HG03571 (cell line): ENCODE measurements at regions not wholly inside any gene's neighbourhood (a gene's known extent, or its start where the extent isn't known, plus 50 kb on each side); places are given as distances from the start of the nearest gene placed in this dataset.
A peak's percentile ranks its signal among the peaks of the same experiment; 100 is the strongest.

Experiments used
- ATAC-seq: cut with Tn5 transposase; IDR thresholded peaks from one replicate; pipeline ENCODE4 v1.9.1; 2021; ENCODE audit not compliant: unreplicated experiment

DNA sequence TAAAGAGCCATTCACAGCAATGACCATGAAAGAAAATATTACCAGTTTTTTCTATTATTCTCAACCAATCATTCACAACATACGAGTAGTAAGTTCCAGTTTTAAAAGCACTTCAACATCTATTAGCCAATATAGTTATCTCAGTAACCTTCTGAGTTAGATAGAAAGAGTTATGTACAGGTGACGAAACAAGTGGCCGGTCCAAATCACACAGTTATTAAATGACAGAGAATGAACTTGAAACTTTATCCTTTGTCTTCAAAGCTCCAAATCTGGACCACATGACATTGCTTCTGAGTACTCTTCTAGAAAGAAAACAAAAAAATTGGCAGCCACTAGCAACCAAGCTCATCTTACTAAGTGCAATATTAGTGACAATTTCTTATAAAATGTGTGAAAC lies 393.8 kb downstream of the OMA1 start:
- no peak for ATAC-seq

DNA sequence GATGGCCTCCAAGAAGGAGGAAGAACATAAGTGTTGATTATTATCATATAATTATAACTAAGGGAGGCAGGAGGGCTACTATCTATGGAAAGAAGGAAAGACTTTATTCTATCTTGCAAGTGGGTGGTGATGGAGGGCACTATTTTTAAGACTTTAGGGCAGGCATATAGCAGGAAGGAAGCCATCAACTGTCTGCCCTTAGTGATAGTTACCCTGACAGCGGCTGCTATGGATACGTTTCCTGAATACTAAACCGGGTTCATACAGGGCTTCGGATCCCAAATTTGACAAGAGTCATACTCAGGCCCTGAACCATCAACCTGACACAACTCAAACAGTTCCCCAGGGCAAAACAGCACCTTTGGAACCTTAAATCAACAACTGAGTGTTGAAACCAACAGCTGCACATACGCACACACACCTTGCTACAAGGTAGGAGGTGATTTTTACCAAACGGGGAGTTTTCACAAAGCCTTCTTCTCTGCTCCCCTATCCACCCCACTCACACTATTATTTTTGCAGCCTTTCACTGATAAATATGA lies 397.2 kb downstream of the OMA1 start:
- ATAC-seq = no peak

DNA sequence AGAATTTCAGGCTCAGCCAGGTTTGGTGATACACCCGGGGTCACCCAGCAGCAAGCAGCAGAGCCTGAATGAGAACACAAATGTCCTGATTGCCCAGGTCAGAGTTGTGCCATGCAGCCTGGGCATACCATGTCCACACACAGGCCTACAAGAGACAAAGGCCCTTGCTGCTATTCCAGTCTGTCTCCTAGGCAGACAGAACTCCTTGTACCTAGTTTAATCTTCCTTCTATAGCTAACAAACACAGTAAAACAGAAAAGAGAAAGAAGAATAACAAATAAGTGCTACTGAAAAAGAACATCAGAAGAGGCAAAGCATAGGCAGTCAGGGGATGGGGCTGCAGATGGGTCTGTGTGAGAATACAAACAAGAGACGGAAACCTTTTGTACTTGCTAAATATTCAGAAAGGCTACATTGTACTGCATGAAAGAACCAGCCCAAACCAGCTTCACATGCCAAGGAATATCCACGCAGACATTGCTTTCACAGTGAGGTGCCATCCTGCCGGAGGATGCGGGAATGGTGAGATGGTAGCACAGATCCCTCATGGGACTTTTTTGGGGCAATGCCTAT lies 401.7 kb downstream of the OMA1 start:
- ATAC-seq = no peak

DNA sequence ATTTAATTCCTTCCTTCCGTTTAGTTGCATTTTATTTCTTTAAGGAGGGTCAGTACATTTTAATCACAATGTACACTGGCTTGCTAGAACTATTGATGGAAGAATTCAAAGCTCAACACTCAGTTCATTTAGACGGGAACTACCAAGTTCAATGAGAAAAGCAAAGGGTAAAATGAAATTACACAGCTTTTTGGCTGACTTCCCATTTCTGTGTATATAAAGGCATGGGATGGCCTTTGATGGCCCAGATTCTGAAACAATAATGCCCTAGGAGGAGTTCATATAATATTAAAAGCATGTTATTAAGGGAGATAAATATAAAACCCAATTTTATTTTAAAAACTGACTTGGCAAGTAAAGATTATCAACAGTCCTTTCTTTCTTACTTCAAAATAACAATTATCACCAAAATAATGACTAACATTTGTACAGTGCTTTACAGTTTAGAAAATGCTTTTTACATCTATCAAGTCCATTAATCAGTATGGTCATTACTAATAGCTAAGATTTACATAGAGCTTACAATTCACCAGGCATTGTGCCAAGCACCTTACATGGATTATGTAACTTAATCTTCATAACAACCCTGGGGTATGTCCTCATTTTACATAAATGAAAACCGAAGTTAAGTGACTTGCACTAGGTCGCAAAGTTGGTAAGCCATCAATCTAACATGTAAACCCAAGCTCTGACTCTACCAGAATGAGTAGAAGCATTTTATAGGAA lies 402.4 kb downstream of the OMA1 start:
- ATAC-seq = no peak

DNA sequence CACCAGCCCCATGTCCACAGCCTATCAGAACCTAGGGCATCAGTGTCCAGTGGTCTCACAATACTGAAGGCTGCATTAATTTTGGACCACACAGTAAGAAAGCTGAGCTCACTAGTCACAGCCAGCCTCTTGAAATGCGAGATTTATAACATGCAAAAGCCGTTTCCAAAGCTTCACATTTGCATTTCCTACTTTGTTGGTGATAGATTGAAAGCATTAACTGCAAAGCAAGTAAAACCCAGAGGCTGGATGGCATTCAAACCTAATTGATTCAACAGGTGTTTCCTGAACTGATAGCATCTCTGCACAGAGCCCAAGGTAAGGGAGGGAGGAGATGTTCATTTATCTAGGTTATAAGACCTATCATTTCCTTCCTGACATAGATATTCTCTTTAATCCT lies 410.1 kb downstream of the OMA1 start:
- ATAC-seq = no peak

DNA sequence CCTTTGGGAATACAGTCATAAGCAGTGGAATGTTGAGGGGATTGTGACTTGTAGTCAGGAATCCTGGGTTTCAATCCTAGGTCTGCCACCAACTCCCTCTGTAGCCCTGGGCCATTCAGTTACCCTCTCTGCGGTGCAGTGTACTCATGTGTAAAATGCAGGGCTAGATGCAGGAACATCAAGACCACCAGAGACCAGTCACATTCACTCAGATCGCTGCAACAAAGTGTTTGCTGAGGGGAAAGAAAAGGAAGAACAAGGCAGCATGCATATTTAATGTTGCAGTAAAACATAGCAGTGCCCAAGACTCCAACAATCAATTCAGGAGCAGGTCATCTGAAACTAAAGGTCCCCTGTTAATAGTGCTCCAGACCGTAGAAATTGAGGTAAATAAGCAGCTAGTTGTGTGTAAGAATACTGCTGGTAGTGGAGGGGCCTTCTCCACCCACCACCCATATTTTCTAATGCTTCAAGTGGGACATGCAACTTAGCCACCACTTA lies 410.7 kb downstream of the OMA1 start:
- ATAC-seq = no peak

DNA sequence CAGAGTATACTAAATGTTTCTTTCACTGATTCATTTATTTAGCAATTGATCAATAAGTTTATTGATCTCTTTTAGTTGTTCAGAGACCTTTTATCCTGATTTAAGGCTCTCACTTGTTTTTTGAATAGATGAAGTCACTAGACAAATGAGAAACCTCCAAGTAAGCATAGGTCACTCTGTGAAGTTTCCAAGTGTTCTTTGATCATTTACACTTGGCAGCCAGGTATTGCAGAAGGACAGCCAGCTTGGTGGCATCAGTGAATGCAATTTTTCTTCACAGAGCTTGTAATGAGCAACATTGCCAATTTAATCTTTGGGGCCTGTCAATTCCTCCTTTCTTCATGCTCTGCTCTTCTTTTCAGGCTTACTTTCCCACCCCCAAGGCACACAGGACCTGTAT lies 413.0 kb downstream of the OMA1 start:
- ATAC-seq = no peak

DNA sequence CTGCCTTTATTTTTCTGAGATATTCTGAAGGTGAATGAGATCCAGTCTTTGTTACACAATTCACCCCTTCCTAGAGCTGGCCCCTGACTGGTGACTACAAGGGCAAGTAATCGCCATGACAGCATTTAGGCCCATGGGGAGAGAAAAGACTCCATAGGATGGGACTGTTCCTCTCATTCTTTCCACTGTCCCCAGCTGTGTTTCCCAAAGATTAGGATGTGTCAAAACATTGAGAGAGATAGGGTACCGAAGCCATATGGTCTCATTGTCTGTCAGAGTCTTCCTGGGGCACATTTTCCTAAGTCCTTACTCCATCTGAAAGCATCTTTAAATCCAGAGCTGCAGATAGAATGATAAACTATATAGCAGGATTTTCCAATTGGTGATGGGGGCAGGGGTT lies 423.5 kb downstream of the OMA1 start:
- ATAC-seq = no peak

DNA sequence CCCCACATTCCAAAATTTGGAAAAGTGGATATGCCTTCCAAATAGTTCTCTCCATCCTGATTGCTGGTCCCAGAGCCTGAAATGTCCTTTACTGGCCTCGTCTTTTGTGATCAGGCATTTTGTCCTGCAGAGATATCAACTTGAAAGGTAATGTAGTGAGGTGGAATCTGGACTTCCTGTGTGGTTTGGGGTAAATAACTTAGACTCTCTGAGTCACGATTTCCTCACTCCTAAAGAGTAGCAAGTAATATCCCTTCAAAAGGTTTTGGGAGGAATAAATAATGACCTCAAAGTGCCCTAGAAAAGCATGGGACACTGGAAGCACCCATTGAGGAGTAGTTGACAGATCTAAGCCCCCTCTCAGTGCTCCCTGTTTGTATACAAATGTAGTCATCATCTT lies 426.6 kb downstream of the OMA1 start:
- no peak for ATAC-seq

DNA sequence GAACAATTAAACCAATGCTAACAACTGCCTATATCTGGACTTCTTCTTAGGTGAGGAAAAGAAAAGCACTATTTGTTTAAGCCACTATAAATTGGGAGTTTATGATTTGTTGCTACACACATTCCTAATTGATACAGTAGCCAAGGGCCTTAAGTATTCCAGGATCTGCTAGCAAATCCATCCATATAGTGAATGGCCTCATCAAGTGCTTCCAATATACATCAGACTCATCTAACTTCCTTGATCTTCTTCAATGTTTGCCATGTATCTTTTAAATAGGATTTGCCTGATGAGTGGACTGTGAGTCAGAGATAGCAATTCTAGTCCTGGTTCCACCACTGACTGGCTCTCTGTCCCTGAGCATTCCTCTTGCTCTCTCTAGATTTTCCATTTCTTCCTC lies 430.2 kb downstream of the OMA1 start:
- ATAC-seq = no peak

DNA sequence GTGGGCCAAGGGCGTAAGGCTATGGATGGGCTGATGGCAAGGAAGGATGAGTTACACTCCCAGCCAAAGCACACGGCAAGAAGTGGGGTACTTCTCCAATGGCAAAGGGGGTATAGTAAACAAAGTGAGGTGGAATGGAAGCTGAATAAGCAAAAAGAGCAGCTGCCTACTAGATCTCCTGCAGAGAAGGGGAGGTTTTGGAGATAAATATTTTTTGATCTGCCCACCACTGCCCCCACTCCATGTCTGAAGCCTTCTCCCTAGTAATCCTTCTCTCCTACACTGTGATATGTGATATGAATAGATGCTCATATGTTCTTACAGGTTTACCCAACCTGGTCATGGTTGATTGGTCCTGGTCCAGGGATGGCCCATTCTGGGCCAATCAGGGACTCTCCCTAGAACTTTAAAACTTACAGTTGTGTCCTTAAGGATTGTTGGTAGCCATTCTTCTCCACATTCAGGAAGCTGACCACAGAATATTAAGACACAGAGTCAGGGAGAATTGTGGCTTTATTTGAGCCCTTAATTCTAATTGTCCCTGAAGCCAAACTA lies 436.8 kb downstream of the OMA1 start:
- no peak for ATAC-seq

DNA sequence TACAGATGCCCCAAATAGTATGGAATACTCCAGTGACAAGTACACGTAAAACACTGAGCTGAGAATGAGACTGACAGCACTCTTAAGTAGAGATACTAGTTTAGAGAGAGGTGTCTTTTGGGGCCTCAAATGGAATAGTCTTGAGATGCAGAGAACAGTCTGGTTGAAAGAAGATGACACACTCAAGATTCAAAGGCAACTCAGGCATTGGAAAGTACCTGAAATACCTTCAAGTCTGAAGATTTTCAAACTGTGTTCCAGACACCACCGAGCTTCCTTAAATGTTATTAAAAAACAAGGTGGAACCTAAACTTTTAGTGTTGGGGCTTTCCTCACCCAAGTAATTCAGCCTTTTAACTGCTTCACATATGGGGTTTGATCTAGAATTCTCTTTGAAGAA lies 437.7 kb downstream of the OMA1 start:
- no peak for ATAC-seq

DNA sequence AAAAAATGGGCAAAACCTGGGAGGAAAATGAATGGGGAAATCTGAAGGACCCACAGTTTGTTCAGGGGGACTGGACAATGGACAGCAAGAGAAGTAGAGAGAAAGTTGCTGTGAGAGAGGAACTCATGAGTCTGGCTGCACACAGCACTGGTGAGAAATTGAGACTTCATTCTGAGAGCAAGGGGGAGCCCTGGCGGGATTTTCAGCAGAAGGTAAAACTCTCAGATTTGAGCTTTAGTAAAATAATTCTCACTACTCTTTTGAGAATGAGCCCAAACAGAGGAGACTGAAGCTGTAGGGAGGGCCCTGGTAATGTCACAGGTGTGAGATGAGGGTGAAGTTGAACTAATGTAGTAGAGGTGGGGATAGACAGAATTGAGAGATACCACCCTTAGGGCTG lies 438.6 kb downstream of the OMA1 start:
- ATAC-seq = no peak

DNA sequence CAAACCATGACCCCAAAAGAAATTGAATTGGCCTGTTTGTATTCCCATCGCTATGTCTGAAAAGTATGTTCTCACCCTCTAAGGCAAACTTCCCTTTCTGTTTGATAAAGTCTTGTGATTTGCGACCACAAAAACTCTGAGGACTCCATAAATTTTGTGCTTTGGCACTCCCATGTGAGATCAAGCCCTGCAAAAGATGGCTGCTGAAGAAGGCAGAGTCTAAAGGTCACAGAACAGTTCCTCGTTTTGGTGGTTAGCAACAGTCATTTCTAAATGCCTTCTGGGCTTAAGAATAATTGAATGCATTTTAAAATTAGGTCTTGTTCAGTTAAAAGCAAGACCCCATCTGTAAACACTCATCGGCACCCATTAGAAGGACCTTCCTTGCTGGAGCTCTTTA lies 441.6 kb downstream of the OMA1 start:
- ATAC-seq = peak; percentile 83

DNA sequence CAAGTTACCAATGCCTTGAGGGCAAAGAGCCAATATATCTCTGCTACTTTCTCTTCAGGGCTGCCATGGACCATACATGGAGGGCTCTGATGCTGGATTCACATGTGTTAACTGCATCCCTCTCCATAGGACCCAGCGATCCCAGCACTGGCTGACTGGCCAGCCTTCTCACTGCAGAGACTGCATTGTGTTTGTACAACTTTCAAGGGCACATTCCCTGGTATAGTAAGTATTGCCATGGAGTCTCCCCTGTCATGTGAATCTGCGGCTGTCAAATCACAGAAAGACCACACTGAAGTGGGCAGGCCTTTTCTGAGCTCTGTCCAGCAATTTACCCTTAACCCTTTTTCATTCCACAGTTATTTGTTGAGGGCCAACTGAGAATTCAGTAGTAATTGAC lies 449.8 kb downstream of the OMA1 start:
- ATAC-seq = no peak

DNA sequence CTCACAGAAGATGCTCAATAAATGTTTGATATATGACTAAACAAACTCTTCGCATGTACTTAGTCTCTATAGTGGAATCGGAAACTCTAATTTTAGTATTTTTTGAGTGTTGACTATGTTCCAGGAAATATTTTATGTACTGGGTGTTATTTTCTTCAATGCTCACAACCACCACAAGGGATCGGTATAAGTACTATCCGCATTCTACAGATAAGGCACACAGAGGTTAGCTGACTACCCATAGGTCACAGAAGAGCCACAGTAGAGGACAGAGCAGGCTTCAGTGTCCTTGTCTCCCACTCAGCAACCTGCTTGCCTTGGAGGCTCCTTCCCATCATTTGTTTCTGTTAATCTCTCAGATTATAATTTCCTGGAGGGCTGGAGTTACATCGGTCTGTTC lies 451.3 kb downstream of the OMA1 start:
- ATAC-seq = no peak

DNA sequence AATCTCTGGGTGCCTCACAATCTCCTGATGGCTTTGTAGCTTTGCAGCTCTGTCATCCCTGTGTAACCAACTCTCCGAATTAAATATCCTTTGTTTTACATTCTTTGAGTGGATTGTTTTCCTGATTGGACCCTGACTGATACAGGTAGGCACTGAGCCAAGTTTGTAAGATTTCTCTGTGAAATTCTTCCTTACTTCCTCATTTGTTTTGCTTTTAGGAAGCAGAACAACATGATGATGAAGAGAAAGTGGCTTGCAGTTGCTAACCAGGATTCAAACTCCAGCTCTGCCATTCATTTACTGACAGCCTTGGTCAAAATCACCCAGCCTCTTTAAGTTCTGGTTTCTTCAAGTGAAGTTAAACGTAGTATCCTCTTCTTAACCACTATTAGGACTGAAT lies 452.3 kb downstream of the OMA1 start:
- no peak for ATAC-seq

DNA sequence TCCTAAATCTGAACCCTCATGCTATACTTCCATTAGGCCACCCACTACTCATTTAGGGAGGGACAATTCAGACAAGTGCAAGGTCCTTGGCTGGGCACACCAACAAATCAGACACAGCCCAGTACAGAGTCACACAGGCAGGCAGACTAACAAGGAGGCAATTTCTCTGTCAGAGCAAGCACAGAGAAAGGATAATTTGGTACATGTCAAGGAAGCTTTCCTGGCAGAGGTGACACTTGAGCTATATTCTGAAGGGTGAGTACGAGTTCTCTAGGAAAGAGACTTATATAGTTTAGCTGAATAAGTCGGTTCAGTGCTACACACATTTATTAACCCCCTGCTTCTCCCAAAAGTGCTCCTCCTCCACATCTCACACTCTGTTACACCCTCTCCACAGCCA lies 455.9 kb downstream of the OMA1 start:
- no peak for ATAC-seq

DNA sequence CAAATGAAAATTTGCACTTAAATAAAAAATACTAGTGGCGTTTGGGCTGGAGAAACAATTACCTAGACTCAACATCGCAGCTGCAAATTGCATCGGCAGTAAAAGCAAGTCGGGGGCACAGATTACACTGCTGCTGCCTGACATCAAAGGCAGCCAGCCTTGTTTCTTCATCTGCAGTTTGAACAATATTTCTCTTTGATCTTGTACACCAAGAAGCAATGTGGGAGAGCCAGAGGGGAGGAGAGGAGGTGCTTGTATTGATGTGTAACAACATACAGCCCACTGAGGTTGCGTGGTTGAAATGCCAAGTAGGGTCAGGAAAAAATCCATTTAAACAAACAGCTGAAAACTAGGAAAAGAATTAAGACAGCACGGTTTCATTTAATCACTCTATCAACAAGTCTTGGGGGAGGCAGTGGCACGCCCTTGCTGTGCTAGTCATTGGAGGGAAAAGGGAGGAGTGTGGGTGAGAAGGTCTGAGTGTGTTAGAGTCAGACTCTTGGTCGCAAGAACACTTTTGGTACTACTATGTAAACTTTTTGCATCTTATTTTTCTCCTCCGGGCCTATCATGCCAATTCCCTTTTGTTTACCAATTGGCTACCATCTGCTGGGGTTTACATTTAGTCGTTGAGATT lies 456.5 kb downstream of the OMA1 start:
- no peak for ATAC-seq

DNA sequence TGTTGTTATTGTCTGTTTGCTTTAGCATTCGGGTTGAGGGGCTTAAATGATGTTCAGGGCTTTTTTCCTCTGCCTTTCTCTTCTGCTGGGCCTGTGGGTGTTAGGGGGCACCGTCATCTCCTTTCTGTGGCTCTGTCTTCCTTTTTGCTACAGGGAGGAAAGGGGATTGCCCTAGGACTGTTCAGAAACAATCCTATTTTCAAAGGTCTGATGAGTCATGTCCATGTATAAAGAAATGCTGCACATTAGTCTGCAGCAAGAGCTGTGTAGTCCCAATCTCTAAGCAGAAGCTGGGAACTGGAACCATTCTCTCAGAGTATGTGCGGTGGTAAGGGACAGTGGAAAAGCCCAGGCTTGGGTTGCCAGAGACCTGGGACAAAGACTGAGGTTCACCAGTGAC lies 462.3 kb downstream of the OMA1 start:
- ATAC-seq = no peak

DNA sequence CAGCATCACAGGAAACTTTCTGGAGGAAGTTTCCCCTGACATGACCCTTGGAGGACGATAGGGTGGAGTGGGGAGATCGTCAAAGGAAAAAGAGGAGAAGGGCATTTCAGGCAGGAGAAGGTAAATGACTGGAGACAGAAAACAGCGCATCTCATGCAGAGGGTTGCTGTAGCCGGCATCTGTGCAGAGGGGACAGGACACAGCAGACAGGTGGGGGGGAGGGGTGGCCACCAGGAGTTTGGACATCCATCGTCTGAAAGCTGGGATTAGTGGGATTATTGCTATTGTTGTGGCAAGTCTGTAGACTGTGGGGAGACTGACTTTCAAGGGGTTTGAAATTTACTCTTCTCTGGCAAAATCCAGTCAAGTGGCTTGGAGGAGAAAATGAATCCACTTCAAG lies 463.9 kb downstream of the OMA1 start:
- no peak for ATAC-seq

DNA sequence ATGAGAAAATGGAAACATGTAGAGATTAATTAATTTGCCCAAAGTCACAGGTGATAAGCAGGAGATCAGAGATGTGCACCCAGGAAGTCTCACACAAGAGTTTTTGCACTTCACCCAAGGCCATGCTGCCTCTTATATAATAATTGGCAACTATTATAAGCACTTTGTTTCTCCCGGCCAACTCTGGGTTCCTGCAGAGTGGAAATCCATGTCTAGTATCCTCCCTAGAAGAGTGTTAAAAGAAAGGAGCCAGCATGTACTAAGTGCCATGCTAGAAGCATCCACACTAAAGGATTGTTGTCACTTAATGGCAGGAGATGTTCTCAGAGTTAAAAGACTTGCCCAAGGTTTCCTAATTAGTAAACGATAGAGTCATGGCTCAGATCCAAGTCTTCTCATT lies 470.3 kb downstream of the OMA1 start:
- ATAC-seq = no peak
